GM19351 (cell line): ENCODE measurements at regions not wholly inside any gene's neighbourhood (a gene's known extent, or its start where the extent isn't known, plus 50 kb on each side); places are given as distances from the start of the nearest gene placed in this dataset.

Experiments
- ATAC-seq: cut with Tn5 transposase; IDR thresholded peaks from one replicate; pipeline ENCODE4 v1.9.1; 2021; ENCODE audit warnings: mild to moderate bottlenecking, moderate library complexity; ENCODE audit not compliant: unreplicated experiment

GRCh38 chr10:29858702-29859267 is 200.6 kb downstream of the JCAD start:
- no peak for ATAC-seq

- no peak for ATAC-seq
Observed at GRCh38 chr10:29857843-29858701, 201.3 kb downstream of the JCAD start.

GRCh38 chr10:29856295-29856694 is 203.1 kb downstream of the JCAD start:
- ATAC-seq, result no peak

GRCh38 chr10:29853913-29854312 is 205.5 kb downstream of the JCAD start:
- ATAC-seq, result no peak

- ATAC-seq, result no peak
Observed at GRCh38 chr10:29851241-29851640, 208.1 kb downstream of the JCAD start.

- no peak for ATAC-seq
Observed at GRCh38 chr10:29850371-29850770, 209.0 kb downstream of the JCAD start.

- ATAC-seq, result no peak
Observed at GRCh38 chr10:29849886-29850285, 209.5 kb downstream of the JCAD start.

GRCh38 chr10:29849126-29849833 is 210.1 kb downstream of the JCAD start:
- ATAC-seq, result no peak

- ATAC-seq, result no peak
Observed at GRCh38 chr10:29846881-29847280, 212.1 kb upstream of the SVIL start.

GRCh38 chr10:29845166-29845565 is 210.4 kb upstream of the SVIL start:
- no peak for ATAC-seq

- ATAC-seq, result no peak
Observed at GRCh38 chr10:29843143-29843542, 208.4 kb upstream of the SVIL start.

- no peak for ATAC-seq
Observed at GRCh38 chr10:29841724-29842649, 207.2 kb upstream of the SVIL start.

GRCh38 chr10:29840516-29841276 is 205.9 kb upstream of the SVIL start:
- ATAC-seq, result no peak

GRCh38 chr10:29839826-29840515 is 205.2 kb upstream of the SVIL start:
- ATAC-seq, result no peak

- no peak for ATAC-seq
Observed at GRCh38 chr10:29838539-29838938, 203.8 kb upstream of the SVIL start.

- ATAC-seq, result no peak
Observed at GRCh38 chr10:29837586-29837985, 202.8 kb upstream of the SVIL start.

- ATAC-seq, result no peak
Observed at GRCh38 chr10:29836396-29836795, 201.6 kb upstream of the SVIL start.

GRCh38 chr10:29835055-29835454 is 200.3 kb upstream of the SVIL start:
- ATAC-seq, result no peak
